ENCODE measurements at regions not wholly inside any gene's neighbourhood (a gene's known extent, or its start where the extent isn't known, plus 50 kb on each side); places are given as distances from the start of the nearest gene placed in this dataset.

DNA sequence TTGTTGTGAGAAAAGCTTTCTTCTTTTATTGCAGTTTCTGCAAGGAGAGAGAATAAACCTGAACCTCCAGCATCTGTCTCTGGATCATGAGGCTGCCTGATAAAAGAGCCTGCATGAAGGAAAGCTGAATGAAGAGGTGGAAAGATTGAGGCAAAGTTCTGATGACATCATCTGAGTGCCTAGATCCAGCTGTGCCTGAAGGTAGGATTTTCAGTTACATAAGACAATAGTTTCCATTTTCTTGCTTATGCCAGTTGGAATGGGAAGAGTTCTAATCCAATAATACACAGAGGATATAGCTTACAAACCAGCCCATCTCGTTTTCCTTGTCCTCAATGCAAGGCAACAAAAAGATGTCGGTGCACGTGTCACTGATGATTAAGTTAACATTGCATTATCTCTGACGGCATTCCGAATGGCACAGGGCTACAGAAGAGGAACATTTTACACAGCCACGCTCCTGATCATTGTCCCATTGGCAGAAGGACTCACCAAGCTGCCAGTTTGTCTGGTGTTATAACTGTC is 105.5 kb upstream of the ERCC6L2 start:
- TF ChIP-seq CTCF (IDR thresholded peaks at IDR 0.05; ENCODE audit: extremely low read depth, missing control alignments) = no peak
- no peak for DNase-seq (ENCODE audit: low spot score)

DNA sequence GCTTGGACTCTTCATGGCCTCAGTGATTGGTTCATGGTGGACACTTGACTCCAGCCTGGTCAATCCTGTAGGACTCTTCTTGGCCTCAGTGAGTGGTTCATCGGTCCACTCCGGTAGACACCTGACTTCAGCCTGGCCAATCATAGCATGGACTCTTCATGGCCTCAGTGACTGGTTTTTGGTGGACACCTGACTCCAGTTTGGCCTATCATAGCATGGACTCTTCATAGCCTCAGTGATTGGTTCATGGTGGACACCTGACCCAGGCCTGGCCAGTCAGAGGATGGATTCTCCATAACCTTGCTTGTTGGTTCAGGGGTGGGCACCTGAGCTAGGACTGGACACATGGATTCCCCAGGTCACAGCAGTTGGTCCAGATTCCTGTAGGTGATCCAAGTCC is 106.0 kb upstream of the ERCC6L2 start:
- no peak for DNase-seq (ENCODE audit: low spot score)
- TF ChIP-seq CTCF (IDR thresholded peaks at IDR 0.05; ENCODE audit: extremely low read depth, missing control alignments) = no peak

DNA sequence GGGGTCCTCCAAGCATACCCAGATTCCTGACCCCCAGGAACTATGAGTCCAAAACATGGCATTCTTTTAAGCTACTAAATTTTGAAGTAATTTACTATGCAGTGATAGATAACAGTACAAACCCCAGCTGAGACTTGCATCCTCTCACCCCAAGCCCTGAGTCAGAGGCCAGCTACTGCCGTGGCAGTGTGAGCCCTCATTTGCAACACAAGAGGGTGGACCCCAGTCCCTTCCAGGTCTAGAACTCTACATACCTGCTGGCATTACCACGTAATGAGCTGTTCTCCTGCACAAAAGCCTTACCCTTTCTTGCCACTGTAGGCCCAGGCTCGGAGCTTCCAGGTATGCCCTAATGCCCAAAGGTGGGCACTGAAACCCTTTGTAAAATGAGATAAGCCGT is 108.6 kb upstream of the ERCC6L2 start:
- no peak for DNase-seq (ENCODE audit: low spot score)

DNA sequence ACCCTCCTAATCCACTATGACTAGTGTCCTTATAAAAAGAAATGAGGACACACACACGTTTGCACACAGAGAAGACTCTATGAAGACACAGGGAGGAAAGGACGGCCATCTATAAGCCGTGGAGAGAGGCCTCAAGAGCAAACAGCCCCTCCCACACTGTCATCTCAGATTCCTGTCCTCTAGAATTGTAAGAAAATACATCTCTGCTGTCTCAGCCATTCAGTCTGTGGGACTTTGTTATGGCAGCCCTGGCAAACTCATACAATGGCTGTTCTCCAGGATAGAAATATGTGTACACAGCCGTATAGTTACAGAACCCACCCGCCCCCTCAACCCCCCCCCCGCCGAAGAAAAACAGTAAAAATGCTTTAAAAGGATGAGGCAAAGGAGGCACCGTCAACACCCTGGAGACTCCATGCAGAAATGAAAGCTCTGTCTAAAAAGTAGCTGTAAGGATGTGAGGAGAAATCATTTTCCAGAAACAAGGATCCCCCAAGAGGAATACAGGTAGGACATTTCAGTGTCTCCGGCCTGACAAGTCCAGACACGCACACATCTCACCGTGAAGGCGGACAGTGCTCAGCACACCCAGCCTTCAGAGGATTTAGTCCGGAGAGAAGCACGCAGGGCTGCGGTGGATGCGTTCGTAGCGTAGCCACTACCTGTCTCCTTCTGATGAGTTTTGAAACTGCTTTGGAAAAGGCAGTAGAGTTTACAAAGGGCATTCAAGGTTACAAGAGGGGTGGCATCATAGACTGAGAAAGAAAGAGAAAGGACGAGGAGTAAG is 110.8 kb upstream of the ERCC6L2 start:
- no peak for TF ChIP-seq CTCF (IDR thresholded peaks at IDR 0.05; ENCODE audit: extremely low read depth, missing control alignments)
- no peak for DNase-seq (ENCODE audit: low spot score)

More for the DNA sequence above, 108.6 kb upstream of the ERCC6L2 start:
- TF ChIP-seq CTCF (IDR thresholded peaks at IDR 0.05; ENCODE audit: extremely low read depth, missing control alignments) = no peak

GRCh38 chr9:95763983-95764382 is 111.5 kb upstream of the ERCC6L2 start:
- no peak for DNase-seq (ENCODE audit: low spot score)
- no peak for TF ChIP-seq CTCF (IDR thresholded peaks at IDR 0.05; ENCODE audit: extremely low read depth, missing control alignments)

- no peak for TF ChIP-seq CTCF (IDR thresholded peaks at IDR 0.05; ENCODE audit: extremely low read depth, missing control alignments)
- no peak for DNase-seq (ENCODE audit: low spot score)
Observed at GRCh38 chr9:95763006-95763405, 112.5 kb upstream of the ERCC6L2 start.

DNA sequence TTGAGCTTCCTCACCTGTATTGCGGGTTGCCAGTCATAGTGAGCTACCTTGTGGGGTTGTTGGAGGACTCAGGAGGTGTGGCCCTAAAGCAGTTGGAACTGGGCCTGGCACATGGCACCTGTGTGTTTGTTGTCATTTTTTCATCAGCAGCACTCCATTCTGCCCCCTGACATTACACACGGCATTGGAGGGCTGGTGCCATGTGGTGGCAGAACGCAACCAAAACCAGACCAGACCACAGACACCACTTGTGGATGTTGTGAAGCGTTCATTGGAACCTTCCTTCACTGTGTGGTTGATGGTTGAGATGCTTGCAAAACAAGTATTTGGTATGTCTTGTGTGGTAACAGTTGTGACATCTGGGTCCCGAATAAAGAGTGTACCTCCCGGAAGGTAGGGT is 113.2 kb upstream of the ERCC6L2 start:
- TF ChIP-seq CTCF (IDR thresholded peaks at IDR 0.05; ENCODE audit: extremely low read depth, missing control alignments) = no peak
- DNase-seq (ENCODE audit: low spot score) = no peak

Data from GM20000 (cell line).